Activated naive CD4-positive, alpha-beta T cell treated with anti-CD3 and anti-CD28 coated beads, Interleukin-2, amount 50 U/mL, for 16 hours (primary cell): ENCODE measurements at regions not wholly inside any gene's neighbourhood (a gene's known extent, or its start where the extent isn't known, plus 50 kb on each side); places are given as distances from the start of the nearest gene placed in this dataset.

Experiments
- DNase-seq: peaks from one replicate; pipeline ENCODE4 v3.0.0-alpha.2; 2020

DNA sequence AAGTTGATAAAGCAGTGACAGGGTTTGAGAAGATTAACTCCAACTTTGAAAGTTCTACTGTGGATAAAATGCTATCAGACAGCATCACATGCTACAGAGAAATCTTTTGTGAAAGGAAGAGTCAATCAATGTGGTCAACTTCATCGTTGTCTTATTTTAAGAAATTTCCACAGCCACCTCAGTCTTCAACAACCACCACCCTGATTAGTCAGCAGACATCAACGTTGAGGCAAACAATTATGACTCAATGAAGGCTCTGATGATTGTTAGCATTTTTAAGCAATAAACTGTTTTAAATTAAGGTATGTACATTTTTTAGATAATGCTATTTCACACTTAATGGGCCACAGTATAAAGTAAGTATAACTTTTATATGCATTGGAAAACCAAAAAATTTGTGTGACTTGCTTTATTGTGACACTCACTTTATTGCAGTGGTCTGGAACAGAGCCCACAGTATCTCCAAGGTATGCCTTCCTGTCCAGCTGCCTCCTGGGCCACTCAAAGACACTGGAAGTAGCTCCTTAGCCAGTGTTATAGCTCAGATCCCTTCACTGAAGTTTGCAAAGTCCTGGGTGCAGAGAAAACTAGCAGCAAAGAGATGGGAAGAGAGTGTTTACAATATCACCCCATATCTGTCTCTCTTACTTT is 293.1 kb downstream of the ARHGAP12 start:
- DNase-seq, result no peak

- no peak for DNase-seq
Measured at GRCh38 chr10:31635009-31635408, 293.6 kb downstream of the ARHGAP12 start.

- no peak for DNase-seq
Measured at GRCh38 chr10:31630861-31631567, 297.6 kb downstream of the ARHGAP12 start.

DNA sequence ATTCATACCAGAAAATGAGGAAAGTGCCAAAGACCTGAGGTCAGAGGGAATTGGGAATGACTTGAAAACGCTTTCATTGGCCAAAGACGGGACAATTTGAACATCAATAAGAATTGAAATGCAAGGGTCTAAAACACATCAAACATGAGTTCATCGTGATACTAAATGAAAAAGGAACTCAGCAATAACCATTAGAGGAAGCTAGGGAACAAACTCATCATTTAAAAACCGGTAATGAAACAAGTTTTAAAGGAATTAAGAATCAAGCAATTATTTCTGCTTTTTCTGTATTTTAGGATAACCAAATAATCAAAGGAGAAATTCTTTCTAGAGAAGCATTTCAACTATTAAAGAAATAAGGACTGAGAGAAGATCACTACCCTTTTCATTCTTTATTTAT is 303.1 kb downstream of the ARHGAP12 start:
- no peak for DNase-seq

- no peak for DNase-seq
Measured at GRCh38 chr10:31624611-31625010, 304.0 kb downstream of the ARHGAP12 start.

GRCh38 chr10:31623947-31624346 is 304.7 kb downstream of the ARHGAP12 start:
- no peak for DNase-seq

GRCh38 chr10:31623466-31623865 is 304.4 kb downstream of the ZEB1 start:
- DNase-seq, result no peak

DNA sequence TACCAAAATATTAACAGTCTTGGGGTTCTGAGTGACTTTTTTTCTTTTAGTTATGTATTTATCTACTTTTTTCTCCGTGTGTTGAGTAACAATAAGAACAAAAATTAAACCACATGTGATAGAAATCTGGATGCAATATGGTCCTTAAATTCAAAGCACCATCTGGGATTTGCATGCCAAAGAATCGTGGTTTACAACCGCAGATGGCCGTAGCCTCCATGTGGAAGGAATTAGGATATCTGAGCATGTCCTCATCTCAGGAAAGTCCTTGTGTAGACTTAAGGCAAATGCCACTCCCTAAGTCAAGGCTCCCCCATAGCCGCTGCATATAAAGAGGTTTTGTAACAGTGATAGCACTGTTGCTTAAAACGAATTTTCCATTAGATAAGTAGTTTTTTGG is 304.0 kb downstream of the ZEB1 start:
- no peak for DNase-seq

GRCh38 chr10:31621733-31622132 is 302.7 kb downstream of the ZEB1 start:
- no peak for DNase-seq

GRCh38 chr10:31620226-31621151 is 301.5 kb downstream of the ZEB1 start:
- no peak for DNase-seq

- DNase-seq, result no peak
Measured at GRCh38 chr10:31619531-31620061, 300.6 kb downstream of the ZEB1 start.

DNA sequence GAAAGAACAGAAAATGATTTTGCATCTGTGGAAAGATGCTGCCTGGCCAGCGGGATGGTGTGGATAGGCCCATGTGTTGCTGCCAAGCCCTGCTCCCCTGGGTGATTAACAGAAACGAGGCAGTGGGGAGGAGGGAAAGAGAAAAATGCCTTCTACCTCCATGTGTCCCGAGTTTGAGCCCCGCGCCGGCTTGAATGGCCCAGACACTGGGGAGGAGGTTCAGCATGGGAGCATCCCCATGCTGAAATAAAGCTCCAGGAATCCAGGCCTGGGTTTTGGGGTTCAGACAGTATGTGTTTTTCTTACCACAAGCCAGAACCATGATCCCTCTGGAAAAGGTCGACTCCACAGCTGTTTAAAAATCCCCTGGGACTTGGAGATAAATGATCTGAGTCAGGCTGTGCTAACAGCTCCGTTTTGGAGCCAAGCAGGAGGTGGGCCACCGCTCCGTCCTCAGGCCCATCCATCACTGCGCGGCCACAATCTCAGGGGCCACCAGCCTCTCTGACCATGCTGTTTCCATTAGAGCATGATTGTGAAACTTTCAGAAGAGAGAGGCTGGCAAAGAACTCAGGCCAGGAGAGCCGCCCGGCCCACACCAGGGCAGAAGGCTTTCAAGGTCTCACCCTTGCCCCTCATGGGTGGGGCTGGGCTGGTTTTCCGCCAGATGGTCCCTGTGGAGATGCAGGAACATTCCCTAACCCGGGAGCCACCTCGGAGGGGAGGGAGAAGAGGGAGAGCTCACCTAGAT is 299.7 kb downstream of the ZEB1 start:
- DNase-seq, result no peak

- no peak for DNase-seq
Measured at GRCh38 chr10:31617757-31618156, 298.7 kb downstream of the ZEB1 start.

GRCh38 chr10:31617133-31617532 is 298.1 kb downstream of the ZEB1 start:
- DNase-seq, result no peak

GRCh38 chr10:31615129-31615528 is 296.1 kb downstream of the ZEB1 start:
- DNase-seq, result no peak

- no peak for DNase-seq
Measured at GRCh38 chr10:31614611-31615010, 295.6 kb downstream of the ZEB1 start.

DNA sequence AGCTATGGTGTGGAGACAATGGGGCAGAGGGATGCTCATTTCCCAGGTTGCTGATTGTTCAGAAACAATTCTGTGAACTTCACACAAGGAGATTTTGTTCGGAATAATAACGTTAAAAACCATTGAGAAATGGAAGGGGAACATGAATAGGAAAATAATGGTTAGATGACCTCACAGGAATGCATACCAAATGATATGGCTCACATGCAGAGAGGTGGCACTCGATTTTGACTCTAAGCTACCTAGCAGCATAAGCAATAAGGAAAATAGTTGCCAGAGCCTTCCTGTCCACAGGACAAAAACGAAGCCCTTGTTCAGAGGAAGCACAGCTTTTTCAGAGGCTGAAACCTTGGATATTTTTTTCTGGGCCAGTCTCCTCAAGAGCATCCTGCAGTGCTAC is 293.1 kb downstream of the ZEB1 start:
- no peak for DNase-seq

- no peak for DNase-seq
Measured at GRCh38 chr10:31611161-31611560, 292.1 kb downstream of the ZEB1 start.

- no peak for DNase-seq
Measured at GRCh38 chr10:31607481-31607880, 288.5 kb downstream of the ZEB1 start.

- no peak for DNase-seq
Measured at GRCh38 chr10:31606841-31607240, 287.8 kb downstream of the ZEB1 start.

DNA sequence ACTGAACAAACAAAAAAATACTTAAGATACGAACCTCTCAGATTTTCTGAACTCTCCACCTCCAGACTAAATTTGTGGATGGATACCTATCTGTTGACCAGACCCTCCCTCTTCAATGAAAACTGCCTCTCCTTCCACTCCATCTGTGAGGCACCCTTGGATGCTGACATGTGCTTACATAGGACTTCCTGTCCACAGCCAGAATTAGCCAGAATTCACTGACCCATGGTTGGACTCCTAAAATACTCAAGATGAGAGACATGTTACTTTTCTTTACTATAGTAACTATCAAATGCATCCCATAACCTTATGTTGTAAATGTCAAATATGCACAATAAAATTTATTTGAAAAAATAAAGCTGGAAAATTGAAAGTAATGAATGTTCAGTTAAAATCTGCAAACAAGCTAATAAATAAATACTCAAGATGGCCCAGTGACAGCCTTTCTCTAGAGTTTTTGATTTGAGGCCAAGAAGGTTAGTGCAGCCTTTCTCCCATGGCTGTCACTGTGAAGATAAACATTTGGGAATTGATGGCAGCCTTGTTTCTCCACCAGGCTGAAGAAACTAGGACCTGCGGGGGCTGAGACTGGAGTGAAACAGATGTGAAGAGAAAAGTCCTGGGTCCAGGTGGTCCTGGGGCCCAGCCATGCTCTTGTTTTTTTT is 287.0 kb downstream of the ZEB1 start:
- no peak for DNase-seq

DNA sequence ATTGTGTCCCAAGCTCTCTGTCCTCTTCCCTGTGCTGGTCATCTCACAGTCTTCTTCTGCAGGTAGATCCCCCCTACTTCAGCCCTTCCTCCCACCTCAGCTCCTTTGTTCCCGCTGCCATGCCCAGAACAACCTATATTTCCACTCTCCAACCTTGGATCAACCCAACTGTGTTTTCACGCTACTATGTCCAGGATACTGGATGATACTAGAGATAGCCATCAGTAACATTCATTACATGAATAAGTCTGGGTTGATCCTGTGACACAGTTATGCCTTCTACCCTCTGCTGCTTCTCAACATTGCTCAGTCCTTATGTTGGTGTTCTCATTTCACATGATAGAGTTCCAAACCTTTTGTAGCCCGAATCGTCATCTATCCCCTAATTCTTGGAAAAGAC is 286.4 kb downstream of the ZEB1 start:
- no peak for DNase-seq
